Right renal pelvis (tissue), 4 donors: ENCODE measurements at regions not wholly inside any gene's neighbourhood (a gene's known extent, or its start where the extent isn't known, plus 50 kb on each side); places are given as distances from the start of the nearest gene placed in this dataset.
"Not testable (repeated sequence)": the region's sequence is repeated elsewhere in the genome, so short reads cannot be mapped to it uniquely, and the experiment has no call there.

ENCODE experiments used
- DNase-seq, 4 donors: peaks; one replicate each; pipeline ENCODE4 v3.0.0-alpha.2; 2013; ENCODE audit warnings: low read depth in 4 of 4, low spot score in 3 of 4, missing footprints in 1 of 4

- DNase-seq, result no peak
Observed at GRCh38 chrX:116873671-116874070, 410.9 kb upstream of the CT83 start.

GRCh38 chrX:116872931-116873330, 410.2 kb upstream of the CT83 start:
- no peak for DNase-seq

GRCh38 chrX:116863029-116863428, 400.3 kb upstream of the CT83 start:
- DNase-seq, result no peak

GRCh38 chrX:116862340-116862739, 399.6 kb upstream of the CT83 start:
- DNase-seq, result no peak

GRCh38 chrX:116841290-116841689, 378.5 kb upstream of the CT83 start:
- no peak for DNase-seq

- no peak for DNase-seq
Observed at GRCh38 chrX:116827063-116827462, 364.3 kb upstream of the CT83 start.

GRCh38 chrX:116824785-116825184, 362.0 kb upstream of the CT83 start:
- no peak for DNase-seq

GRCh38 chrX:116823677-116824076, 360.9 kb upstream of the CT83 start:
- no peak for DNase-seq

GRCh38 chrX:116806288-116806802, 343.6 kb upstream of the CT83 start:
- no peak for DNase-seq

GRCh38 chrX:116801943-116802342, 339.2 kb upstream of the CT83 start:
- DNase-seq, result no peak

GRCh38 chrX:116781926-116782325, 319.1 kb upstream of the CT83 start:
- no peak for DNase-seq

GRCh38 chrX:116757491-116757890, 294.7 kb upstream of the CT83 start:
- no peak for DNase-seq

GRCh38 chrX:116756958-116757357, 294.2 kb upstream of the CT83 start:
- no peak for DNase-seq

GRCh38 chrX:116749943-116750342, 287.2 kb upstream of the CT83 start:
- DNase-seq, result no peak

GRCh38 chrX:116732214-116732613, 269.4 kb upstream of the CT83 start:
- DNase-seq, result no peak

GRCh38 chrX:116726806-116727205, 264.0 kb upstream of the CT83 start:
- no peak for DNase-seq

- no peak for DNase-seq
Observed at GRCh38 chrX:116694046-116694445, 231.3 kb upstream of the CT83 start.

- DNase-seq, result not testable (repeated sequence)
Observed at GRCh38 chrX:116679544-116679943, 216.8 kb upstream of the CT83 start.

- peak in 1 of 4 donors; percentile 3 for DNase-seq
Observed at GRCh38 chrX:116667346-116668134, 204.8 kb upstream of the CT83 start.

- DNase-seq, result no peak
Observed at GRCh38 chrX:116657071-116657470, 194.3 kb upstream of the CT83 start.

GRCh38 chrX:116628464-116628863, 165.7 kb upstream of the CT83 start:
- DNase-seq, result no peak

- DNase-seq, result peak in 2 of 4 donors; percentile 0 to 4
Observed at GRCh38 chrX:116618546-116618945, 155.8 kb upstream of the CT83 start.

GRCh38 chrX:116607776-116608175, 145.0 kb upstream of the CT83 start:
- DNase-seq, result no peak
